ENCODE measurements at regions not wholly inside any gene's neighbourhood (a gene's known extent, or its start where the extent isn't known, plus 50 kb on each side); places are given as distances from the start of the nearest gene placed in this dataset.

- TF ChIP-seq CTCF (IDR thresholded peaks at IDR 0.05) (no peak), POLR2A (IDR thresholded peaks at IDR 0.05) (no peak)
Measured at GRCh38 chr13:85089186-85089585, 710.0 kb downstream of the SLITRK6 start.
